ENCODE measurements at regions not wholly inside any gene's neighbourhood (a gene's known extent, or its start where the extent isn't known, plus 50 kb on each side); places are given as distances from the start of the nearest gene placed in this dataset.

- WGBS (ENCODE audit: insufficient coverage) = 82% methylated on average over 8 of the region's 8 CpGs
- Mint-ChIP-seq H3K36me3 (peaks cover 10% of the 10 kb centered on the region), H3K27me3 (ENCODE audit: low read depth in 2 of 2) (no peaks in the 10 kb centered on the region), H3K9me3 (peaks cover 21 to 28% of the 10 kb centered on the region in 2 donors), H3K4me1 (no peaks in the 10 kb centered on the region), H3K27ac (no peak overlapping the region), H3K4me3 (no peak overlapping the region)
- Histone ChIP-seq H3K27me3 (ENCODE audit: control insufficient read depth, insufficient read depth, low read length) (no peaks in the 10 kb centered on the region), H3K36me3 (ENCODE audit: control insufficient read depth, insufficient read depth, low read length) (no peaks in the 10 kb centered on the region), H3K27ac (ENCODE audit: low read length) (no peak overlapping the region), H3K4me1 (ENCODE audit: control insufficient read depth, insufficient read depth, low read length) (no peaks in the 10 kb centered on the region), H3K4me3 (ENCODE audit: low read length) (no peak overlapping the region), H3K9me3 (ENCODE audit: control insufficient read depth, insufficient read depth, low read length) (peaks cover 24% of the 10 kb centered on the region)
- intact Hi-C loops (cut with micrococcal nuclease) = no loop called here
- DNase-seq = no peak
- ATAC-seq = peak in 1 of 3 donors; percentile 17
- TF ChIP-seq CTCF (IDR thresholded peaks at IDR 0.05) = no peak
Measured at GRCh38 chr12:17478908-17479673, 610.9 kb downstream of the RERGL start.

GRCh38 chr12:17470460-17470859, 619.5 kb downstream of the RERGL start:
- no peak overlapping the region for H3K27ac ChIP-seq (ENCODE audit: low read length)
- Mint-ChIP-seq H3K9me3 (peaks cover 13 to 23% of the 10 kb centered on the region in 2 donors), H3K27me3 (ENCODE audit: low read depth in 2 of 2) (no peaks in the 10 kb centered on the region), H3K27ac (no peak overlapping the region), H3K4me1 (no peaks in the 10 kb centered on the region), H3K36me3 (peaks cover 6% of the 10 kb centered on the region), H3K4me3 (no peak overlapping the region)
- H3K27me3 ChIP-seq (ENCODE audit: control insufficient read depth, insufficient read depth, low read length) = no peaks in the 10 kb centered on the region
- H3K4me1 ChIP-seq (ENCODE audit: control insufficient read depth, insufficient read depth, low read length) = no peaks in the 10 kb centered on the region
- H3K36me3 ChIP-seq (ENCODE audit: control insufficient read depth, insufficient read depth, low read length) = no peaks in the 10 kb centered on the region
- H3K4me3 ChIP-seq (ENCODE audit: low read length) = no peak overlapping the region
- no peak for TF ChIP-seq CTCF (IDR thresholded peaks at IDR 0.05)
- ATAC-seq (no peak), DNase-seq (no peak)
- WGBS (ENCODE audit: insufficient coverage) = 93% methylated on average over 12 of the region's 12 CpGs
- H3K9me3 ChIP-seq (ENCODE audit: control insufficient read depth, insufficient read depth, low read length) = peaks cover 15% of the 10 kb centered on the region
- intact Hi-C loops (cut with micrococcal nuclease) = no loop called here

GRCh38 chr12:17459214-17459613, 630.8 kb downstream of the RERGL start:
- H3K36me3 Mint-ChIP-seq = peaks cover 6% of the 10 kb centered on the region
- no peaks in the 10 kb centered on the region for H3K4me1 ChIP-seq (ENCODE audit: control insufficient read depth, insufficient read depth, low read length)
- peaks cover 18% of the 10 kb centered on the region in 2 donors for H3K9me3 Mint-ChIP-seq
- no peak for TF ChIP-seq CTCF (IDR thresholded peaks at IDR 0.05)
- H3K27me3 Mint-ChIP-seq (ENCODE audit: low read depth in 2 of 2) = no peaks in the 10 kb centered on the region
- no peak overlapping the region for H3K27ac Mint-ChIP-seq
- H3K4me1 Mint-ChIP-seq = no peaks in the 10 kb centered on the region
- no peaks in the 10 kb centered on the region for H3K36me3 ChIP-seq (ENCODE audit: control insufficient read depth, insufficient read depth, low read length)
- H3K9me3 ChIP-seq (ENCODE audit: control insufficient read depth, insufficient read depth, low read length) = no peaks in the 10 kb centered on the region
- H3K4me3 ChIP-seq (ENCODE audit: low read length) = no peak overlapping the region
- no peak for DNase-seq
- no peaks in the 10 kb centered on the region for H3K27me3 ChIP-seq (ENCODE audit: control insufficient read depth, insufficient read depth, low read length)
- H3K4me3 Mint-ChIP-seq = no peak overlapping the region
- no peak for ATAC-seq
- intact Hi-C loops (cut with micrococcal nuclease) = no loop called here
- no peak overlapping the region for H3K27ac ChIP-seq (ENCODE audit: low read length)
- WGBS (ENCODE audit: insufficient coverage) = 64% methylated on average over 2 of the region's 2 CpGs

GRCh38 chr12:17456486-17456885, 633.5 kb downstream of the RERGL start:
- 60% methylated on average over 1 of the region's 2 CpGs for WGBS (ENCODE audit: insufficient coverage)
- Mint-ChIP-seq H3K27ac (no peak overlapping the region), H3K27me3 (ENCODE audit: low read depth in 2 of 2) (no peaks in the 10 kb centered on the region), H3K4me3 (no peak overlapping the region), H3K4me1 (no peaks in the 10 kb centered on the region), H3K36me3 (peaks cover 6% of the 10 kb centered on the region), H3K9me3 (peaks cover 15 to 18% of the 10 kb centered on the region in 2 donors)
- ATAC-seq (no peak), DNase-seq (no peak)
- H3K27ac ChIP-seq (ENCODE audit: low read length) = no peak overlapping the region
- TF ChIP-seq CTCF (IDR thresholded peaks at IDR 0.05) = no peak
- H3K36me3 ChIP-seq (ENCODE audit: control insufficient read depth, insufficient read depth, low read length) = no peaks in the 10 kb centered on the region
- H3K9me3 ChIP-seq (ENCODE audit: control insufficient read depth, insufficient read depth, low read length) = no peaks in the 10 kb centered on the region
- intact Hi-C loops (cut with micrococcal nuclease) = no loop called here
- H3K4me1 ChIP-seq (ENCODE audit: control insufficient read depth, insufficient read depth, low read length) = no peaks in the 10 kb centered on the region
- no peak overlapping the region for H3K4me3 ChIP-seq (ENCODE audit: low read length)
- H3K27me3 ChIP-seq (ENCODE audit: control insufficient read depth, insufficient read depth, low read length) = no peaks in the 10 kb centered on the region
